K562 (cell line): ENCODE measurements at regions not wholly inside any gene's neighbourhood (a gene's known extent, or its start where the extent isn't known, plus 50 kb on each side); places are given as distances from the start of the nearest gene placed in this dataset.
"Not testable (repeated sequence)": the region's sequence is repeated elsewhere in the genome, so short reads cannot be mapped to it uniquely, and the experiment has no call there.

Source experiments
- ATAC-seq: fragments of 200-7000 bp; cut with Tn5 transposase; 3 replicates; pipeline ENCODE4 v1.9.1; 2020; ENCODE audit warnings: moderate library complexity
- BruUV-seq: library from RNA; stranded (reverse); fragments of 400-500 nt; replicated peaks from 2 replicates; lab custom pipeline; 2021; lab: Mats Ljungman, UMichigan
- CTCF ChIA-PET: fragments of 300-600 bp; formaldehyde crosslinking; extraction: SDS; loops from one replicate; lab custom pipeline; 2021; ENCODE audit warnings: low intra/inter-chr PET ratio; lab: Yijun Ruan, JAX
- POLR2A ChIA-PET: fragments of 300-600, 350-650 bp; sonication (Branson Sonifier 250); formaldehyde crosslinking; extraction: SDS; loops from one replicate; lab custom pipeline; 2021; ENCODE audit warnings: antibody characterized with exemption, inconsistent platforms; lab: Yijun Ruan, JAX
- DNase-seq, 4 experiments: peaks; one replicate each; pipeline versions ENCODE4 v3.0.0 to v3.0.0-alpha.2; 2011 to 2018; ENCODE audit warnings: low spot score in 3 of 4, mixed read lengths in 3 of 4; ENCODE audit errors: extremely low read depth in 1 of 4
- FAIRE-seq: peaks from 2 replicates; lab custom pipeline; 2011; peaks lifted over from hg19 to GRCh38; lab: Jason Lieb, UNC
- H2AFZ ChIP-seq: 2 replicates; pipeline ENCODE4 v1.6.0; 2011; ENCODE audit warnings: low read depth, low read length, control low read depth, inconsistent platforms
- H3K27ac ChIP-seq: fragments of 200-600 bp; 3 replicates; pipeline ENCODE4 v1.8.0; 2011; ENCODE audit warnings: low read depth, mild to moderate bottlenecking, control low read depth, inconsistent platforms, low read length, moderate library complexity, mixed read lengths; ENCODE audit errors: extremely low read depth
- H3K27me3 ChIP-seq, 2 experiments: fragments of 300-600 bp in 1 of 2; 2 replicates in 1 of 2; 3 replicates in 1 of 2; pipeline versions ENCODE4 v1.6.0 to v1.8.0; 2011; ENCODE audit warnings: inconsistent platforms in 2 of 2, low read length in 2 of 2, mild to moderate bottlenecking in 1 of 2, mixed read lengths in 1 of 2, moderate library complexity in 1 of 2; ENCODE audit not compliant: control insufficient read depth in 2 of 2, insufficient read depth in 2 of 2
- H3K36me3 ChIP-seq: fragments of 300-600 bp; 3 replicates; pipeline ENCODE4 v1.8.0; 2011; ENCODE audit warnings: mild to moderate bottlenecking, low read length, inconsistent platforms; ENCODE audit not compliant: control insufficient read depth, insufficient read depth
- H3K4me1 ChIP-seq, 2 experiments: fragments of 200-600 bp in 1 of 2; replicated peaks in 1 of 2; 2 replicates in 1 of 2; 3 replicates in 1 of 2; pipeline versions ENCODE4 v1.5.1 to v1.8.0; 2011; ENCODE audit warnings: inconsistent platforms in 2 of 2, low read length in 2 of 2, mild to moderate bottlenecking in 1 of 2, mixed read lengths in 1 of 2, moderate library complexity in 1 of 2; ENCODE audit not compliant: control insufficient read depth in 2 of 2, insufficient read depth in 2 of 2
- H3K4me2 ChIP-seq: 2 replicates; pipeline ENCODE4 v1.6.1; 2011; ENCODE audit warnings: low read length, control low read depth, inconsistent platforms, mixed read lengths; ENCODE audit not compliant: insufficient read depth
- H3K4me3 ChIP-seq: fragments of 200-600 bp; sonication (generic), shearing (Covaris generic); 2 replicates; pipeline ENCODE4 v1.5.1; 2016; ENCODE audit warnings: control low read depth, inconsistent platforms
- H3K79me2 ChIP-seq: fragments of 200-600 bp; 3 replicates; pipeline ENCODE4 v1.8.0; 2011; ENCODE audit warnings: low read length, inconsistent platforms; ENCODE audit not compliant: control insufficient read depth, insufficient read depth
- H3K9ac ChIP-seq, 2 experiments: 2 replicates each; pipeline versions ENCODE4 v1.6.0 to v1.6.1; 2011; ENCODE audit warnings: low read depth in 2 of 2, low read length in 2 of 2, control low read depth in 1 of 2, inconsistent platforms in 1 of 2, mild to moderate bottlenecking in 1 of 2, mixed read lengths in 1 of 2; ENCODE audit not compliant: insufficient read depth in 1 of 2
- H3K9me1 ChIP-seq: one replicate; pipeline ENCODE4 v1.6.0; 2011; ENCODE audit warnings: inconsistent platforms, mild to moderate bottlenecking, low read length, moderate library complexity; ENCODE audit not compliant: control insufficient read depth, insufficient read depth
- H3K9me3 ChIP-seq: replicated peaks from 2 replicates; pipeline ENCODE4 v1.5.1; 2011; ENCODE audit warnings: low read depth, low read length, inconsistent platforms; ENCODE audit not compliant: control insufficient read depth, insufficient read depth
- H4K20me1 ChIP-seq: replicated peaks from 2 replicates; pipeline ENCODE4 v1.6.1; 2011; ENCODE audit warnings: low read length, inconsistent platforms, mixed read lengths; ENCODE audit not compliant: control insufficient read depth, insufficient read depth
- ESRRB ChIP-seq: fragments of 250-450 bp; sonication (Bioruptor Pico); IDR thresholded peaks from 2 replicates; pipeline ENCODE4 v1.5.0; 2020; ENCODE audit warnings: mild to moderate bottlenecking, moderate library complexity, borderline replicate concordance
- ID3 ChIP-seq, 2 experiments: fragments of 250-450 bp in 1 of 2; fragments of 450-650 bp in 1 of 2; sonication (Bioruptor Pico) in 1 of 2; IDR thresholded peaks; 2 replicates each; pipeline versions ENCODE4 v1.6.1 to v1.8.0; 2016 to 2021; ENCODE audit warnings: mild to moderate bottlenecking in 2 of 2, moderate library complexity in 2 of 2, missing compliant biosample characterization in 1 of 2, missing genetic modification characterization in 1 of 2
- MED1 ChIP-seq: sonication (generic); formaldehyde crosslinking; IDR thresholded peaks from 2 replicates; pipeline ENCODE4 v1.8.1; 2023; ENCODE audit warnings: missing genetic modification reagents, borderline replicate concordance
- NR3C1 ChIP-seq: sonication (generic); formaldehyde crosslinking; IDR thresholded peaks from 2 replicates; pipeline ENCODE4 v1.8.1; 2022; ENCODE audit warnings: missing genetic modification reagents
- POLR2AphosphoS5 ChIP-seq: IDR thresholded peaks from 2 replicates; pipeline ENCODE4 v1.6.1; 2011; ENCODE audit warnings: mild to moderate bottlenecking, low read depth, low read length, moderate library complexity; ENCODE audit not compliant: control insufficient read depth, insufficient read depth
- ZNF431 ChIP-seq: sonication (generic); formaldehyde crosslinking; IDR thresholded peaks from 2 replicates; pipeline ENCODE4 v1.8.0; 2022; ENCODE audit warnings: mild to moderate bottlenecking, missing genetic modification reagents
- WGBS: fragments of 100-300 bp; shearing (Covaris generic); methylation state at CpG from one replicate; pipeline ENCODE4 v1.1.6; 2016; ENCODE audit warnings: low coverage, mixed read lengths; ENCODE audit not compliant: insufficient coverage; ENCODE audit errors: missing lambda C conversion rate; 5-methylcytosine and 5-hydroxymethylcytosine counted together
- in situ Hi-C: fragments of 300-500 bp; cut with MboI; formaldehyde crosslinking; loops from 4 replicates; pipeline ENCODE4 v1.15.0; 2018; ENCODE audit warnings: inconsistent platforms, mixed read lengths
- intact Hi-C: fragments of 100-400 bp; cut with micrococcal nuclease; formaldehyde crosslinking; loops from 2 replicates; pipeline ENCODE4 v1.14.2; 2022

GRCh38 chr12:13530966-13531365, 334.4 kb downstream of the EMP1 start:
- CTCF ChIA-PET = no interaction called here
- H3K4me3 ChIP-seq = no peak overlapping the region
- in situ Hi-C loops = no loop called here
- POLR2A ChIA-PET = no interaction called here
- no peak overlapping the region for H3K4me2 ChIP-seq
- H3K9ac ChIP-seq = no peak overlapping the region
- no peak overlapping the region for H3K27ac ChIP-seq
- BruUV-seq = no TSS peak
- H3K9me3 ChIP-seq = no peaks in the 10 kb centered on the region
- DNase-seq (no peak), FAIRE-seq (no peak), ATAC-seq (no peak)
- H3K4me1 ChIP-seq = no peaks in the 10 kb centered on the region
- WGBS = 0% methylated on average over 7 of the region's 7 CpGs
- no peaks in the 10 kb centered on the region for H3K27me3 ChIP-seq
- intact Hi-C loops = loop anchor here (10.0 kb wide), 1 partner anchor 256 kb away; no protein-coding TSS in a partner anchor
- H3K79me2 ChIP-seq = no peaks in the 10 kb centered on the region
- no peaks in the 10 kb centered on the region for H4K20me1 ChIP-seq
- TF ChIP-seq ID3 (CRISPR knock-in tag; IDR thresholded peaks at IDR 0.05) = no peak
- no peak for TF ChIP-seq ID3 (tag; IDR thresholded peaks at IDR 0.05)
- no peak for TF ChIP-seq MED1 (CRISPR knock-in tag)
- TF ChIP-seq ZNF431 (CRISPR knock-in tag) = no peak
- TF ChIP-seq ESRRB (CRISPR knock-in tag) = no peak
- no peak for TF ChIP-seq NR3C1
- no peak for TF ChIP-seq POLR2AphosphoS5
- no peaks in the 10 kb centered on the region for H3K9me1 ChIP-seq
- no peak overlapping the region for H2AFZ ChIP-seq
- no peaks in the 10 kb centered on the region for H3K36me3 ChIP-seq

- H2AFZ ChIP-seq, intact Hi-C loops, H3K9me3 ChIP-seq, FAIRE-seq, H4K20me1 ChIP-seq, H3K9me1 ChIP-seq, DNase-seq, POLR2A ChIA-PET, BruUV-seq, H3K4me2 ChIP-seq, H3K9ac ChIP-seq, H3K27me3 ChIP-seq, H3K4me3 ChIP-seq, ATAC-seq, H3K4me1 ChIP-seq, in situ Hi-C loops, H3K27ac ChIP-seq, CTCF ChIA-PET, H3K79me2 ChIP-seq, H3K36me3 ChIP-seq: not testable (repeated sequence)
- WGBS = 0% methylated on average over 1 of the region's 1 CpG
Observed at GRCh38 chr12:13526185-13526921, 329.8 kb downstream of the EMP1 start.
